ENCODE measurements at regions not wholly inside any gene's neighbourhood (a gene's known extent, or its start where the extent isn't known, plus 50 kb on each side); places are given as distances from the start of the nearest gene placed in this dataset.

- TF ChIP-seq, protein P1, sequence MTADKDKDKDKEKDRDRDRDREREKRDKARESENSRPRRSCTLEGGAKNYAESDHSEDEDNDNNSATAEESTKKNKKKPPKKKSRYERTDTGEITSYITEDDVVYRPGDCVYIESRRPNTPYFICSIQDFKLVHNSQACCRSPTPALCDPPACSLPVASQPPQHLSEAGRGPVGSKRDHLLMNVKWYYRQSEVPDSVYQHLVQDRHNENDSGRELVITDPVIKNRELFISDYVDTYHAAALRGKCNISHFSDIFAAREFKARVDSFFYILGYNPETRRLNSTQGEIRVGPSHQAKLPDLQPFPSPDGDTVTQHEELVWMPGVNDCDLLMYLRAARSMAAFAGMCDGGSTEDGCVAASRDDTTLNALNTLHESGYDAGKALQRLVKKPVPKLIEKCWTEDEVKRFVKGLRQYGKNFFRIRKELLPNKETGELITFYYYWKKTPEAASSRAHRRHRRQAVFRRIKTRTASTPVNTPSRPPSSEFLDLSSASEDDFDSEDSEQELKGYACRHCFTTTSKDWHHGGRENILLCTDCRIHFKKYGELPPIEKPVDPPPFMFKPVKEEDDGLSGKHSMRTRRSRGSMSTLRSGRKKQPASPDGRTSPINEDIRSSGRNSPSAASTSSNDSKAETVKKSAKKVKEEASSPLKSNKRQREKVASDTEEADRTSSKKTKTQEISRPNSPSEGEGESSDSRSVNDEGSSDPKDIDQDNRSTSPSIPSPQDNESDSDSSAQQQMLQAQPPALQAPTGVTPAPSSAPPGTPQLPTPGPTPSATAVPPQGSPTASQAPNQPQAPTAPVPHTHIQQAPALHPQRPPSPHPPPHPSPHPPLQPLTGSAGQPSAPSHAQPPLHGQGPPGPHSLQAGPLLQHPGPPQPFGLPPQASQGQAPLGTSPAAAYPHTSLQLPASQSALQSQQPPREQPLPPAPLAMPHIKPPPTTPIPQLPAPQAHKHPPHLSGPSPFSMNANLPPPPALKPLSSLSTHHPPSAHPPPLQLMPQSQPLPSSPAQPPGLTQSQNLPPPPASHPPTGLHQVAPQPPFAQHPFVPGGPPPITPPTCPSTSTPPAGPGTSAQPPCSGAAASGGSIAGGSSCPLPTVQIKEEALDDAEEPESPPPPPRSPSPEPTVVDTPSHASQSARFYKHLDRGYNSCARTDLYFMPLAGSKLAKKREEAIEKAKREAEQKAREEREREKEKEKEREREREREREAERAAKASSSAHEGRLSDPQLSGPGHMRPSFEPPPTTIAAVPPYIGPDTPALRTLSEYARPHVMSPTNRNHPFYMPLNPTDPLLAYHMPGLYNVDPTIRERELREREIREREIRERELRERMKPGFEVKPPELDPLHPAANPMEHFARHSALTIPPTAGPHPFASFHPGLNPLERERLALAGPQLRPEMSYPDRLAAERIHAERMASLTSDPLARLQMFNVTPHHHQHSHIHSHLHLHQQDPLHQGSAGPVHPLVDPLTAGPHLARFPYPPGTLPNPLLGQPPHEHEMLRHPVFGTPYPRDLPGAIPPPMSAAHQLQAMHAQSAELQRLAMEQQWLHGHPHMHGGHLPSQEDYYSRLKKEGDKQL (CRISPR knock-in tag; IDR thresholded peaks at IDR 0.05; ENCODE audit: borderline replicate concordance) = no peak
- TF ChIP-seq RB1 (IDR thresholded peaks at IDR 0.05; ENCODE audit: low read depth) (no peak), SPI1 (IDR thresholded peaks at IDR 0.05; ENCODE audit: borderline replicate concordance, low read depth, low read length) (0 out of 2 replicates have a peak, but pooled peaks have one; percentile 1), POLR2A (conservative IDR thresholded peaks at IDR 0.05) (no peak), CREB1 (IDR thresholded peaks at IDR 0.05) (peak; percentile 71), CREB1 (CRISPR knock-in tag; IDR thresholded peaks at IDR 0.05) (peak; percentile 78; the same call in 1 of the 2 replicates), ZNF707 (CRISPR knock-in tag; conservative IDR thresholded peaks at IDR 0.05) (no peak), GATA2 (CRISPR knock-in tag; IDR thresholded peaks at IDR 0.05) (no peak), ZNF444 (CRISPR knock-in tag; IDR thresholded peaks at IDR 0.05) (no peak), ELK1 (CRISPR knock-in tag; IDR thresholded peaks at IDR 0.05) (no peak), MAFG (tag; conservative IDR thresholded peaks at IDR 0.05) (no peak), MYNN (IDR thresholded peaks at IDR 0.05) (no peak), MYNN (CRISPR knock-in tag; IDR thresholded peaks at IDR 0.05) (no peak), ZNF184 (CRISPR knock-in tag; IDR thresholded peaks at IDR 0.05) (no peak), DDX20 (tag; IDR thresholded peaks at IDR 0.05; ENCODE audit: low read depth) (no peak), SUPT5H (IDR thresholded peaks at IDR 0.05) (no peak), TBL1XR1 (IDR thresholded peaks at IDR 0.05; ENCODE audit: low read length in 2 of 2) (no peak), ZSCAN32 (CRISPR knock-in tag; IDR thresholded peaks at IDR 0.05) (no peak)
- TF ChIP-seq, protein P2, sequence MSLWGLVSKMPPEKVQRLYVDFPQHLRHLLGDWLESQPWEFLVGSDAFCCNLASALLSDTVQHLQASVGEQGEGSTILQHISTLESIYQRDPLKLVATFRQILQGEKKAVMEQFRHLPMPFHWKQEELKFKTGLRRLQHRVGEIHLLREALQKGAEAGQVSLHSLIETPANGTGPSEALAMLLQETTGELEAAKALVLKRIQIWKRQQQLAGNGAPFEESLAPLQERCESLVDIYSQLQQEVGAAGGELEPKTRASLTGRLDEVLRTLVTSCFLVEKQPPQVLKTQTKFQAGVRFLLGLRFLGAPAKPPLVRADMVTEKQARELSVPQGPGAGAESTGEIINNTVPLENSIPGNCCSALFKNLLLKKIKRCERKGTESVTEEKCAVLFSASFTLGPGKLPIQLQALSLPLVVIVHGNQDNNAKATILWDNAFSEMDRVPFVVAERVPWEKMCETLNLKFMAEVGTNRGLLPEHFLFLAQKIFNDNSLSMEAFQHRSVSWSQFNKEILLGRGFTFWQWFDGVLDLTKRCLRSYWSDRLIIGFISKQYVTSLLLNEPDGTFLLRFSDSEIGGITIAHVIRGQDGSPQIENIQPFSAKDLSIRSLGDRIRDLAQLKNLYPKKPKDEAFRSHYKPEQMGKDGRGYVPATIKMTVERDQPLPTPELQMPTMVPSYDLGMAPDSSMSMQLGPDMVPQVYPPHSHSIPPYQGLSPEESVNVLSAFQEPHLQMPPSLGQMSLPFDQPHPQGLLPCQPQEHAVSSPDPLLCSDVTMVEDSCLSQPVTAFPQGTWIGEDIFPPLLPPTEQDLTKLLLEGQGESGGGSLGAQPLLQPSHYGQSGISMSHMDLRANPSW (CRISPR knock-in tag; IDR thresholded peaks at IDR 0.05) = no peak
- TF ChIP-seq, protein P3, sequence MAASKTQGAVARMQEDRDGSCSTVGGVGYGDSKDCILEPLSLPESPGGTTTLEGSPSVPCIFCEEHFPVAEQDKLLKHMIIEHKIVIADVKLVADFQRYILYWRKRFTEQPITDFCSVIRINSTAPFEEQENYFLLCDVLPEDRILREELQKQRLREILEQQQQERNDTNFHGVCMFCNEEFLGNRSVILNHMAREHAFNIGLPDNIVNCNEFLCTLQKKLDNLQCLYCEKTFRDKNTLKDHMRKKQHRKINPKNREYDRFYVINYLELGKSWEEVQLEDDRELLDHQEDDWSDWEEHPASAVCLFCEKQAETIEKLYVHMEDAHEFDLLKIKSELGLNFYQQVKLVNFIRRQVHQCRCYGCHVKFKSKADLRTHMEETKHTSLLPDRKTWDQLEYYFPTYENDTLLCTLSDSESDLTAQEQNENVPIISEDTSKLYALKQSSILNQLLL (CRISPR knock-in tag; IDR thresholded peaks at IDR 0.05; ENCODE audit: borderline replicate concordance) = no peak
Measured at GRCh38 chr3:41026394-41027177, 172.7 kb upstream of the CTNNB1 start (continued).
